ENCODE measurements at regions not wholly inside any gene's neighbourhood (a gene's known extent, or its start where the extent isn't known, plus 50 kb on each side); places are given as distances from the start of the nearest gene placed in this dataset.
A peak's percentile ranks its signal among the peaks of the same experiment; 100 is the strongest.

DNA sequence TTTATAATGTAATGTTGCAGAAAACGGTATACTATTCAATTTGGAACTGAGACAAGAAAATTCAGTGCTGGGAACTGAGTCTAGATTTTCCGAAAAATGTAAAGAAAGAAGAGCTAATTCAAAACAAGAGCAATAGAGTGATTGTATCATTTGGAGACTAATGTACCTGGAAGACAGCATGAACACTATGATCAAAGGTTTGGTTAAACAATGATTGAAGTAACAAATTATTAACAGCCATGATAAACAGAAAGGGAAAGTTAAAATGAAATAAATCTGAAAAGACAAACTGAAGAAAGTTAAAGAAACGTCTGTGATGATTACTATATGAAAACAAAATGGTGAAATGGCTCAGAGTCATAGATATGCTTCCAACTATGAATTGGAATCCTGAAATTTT lies 300.6 kb upstream of the MPDZ start:
- Histone ChIP-seq H2AFZ (ENCODE audit: low read length) (no peak overlapping the region), H3K27me3 (ENCODE audit: insufficient read depth, low read length) (no peaks in the 10 kb centered on the region), H3K79me2 (ENCODE audit: insufficient read depth, low read length) (no peaks in the 10 kb centered on the region), H3K27ac (ENCODE audit: low read depth, low read length) (no peak overlapping the region), H3K4me2 (ENCODE audit: insufficient read depth, low read length) (no peak overlapping the region), H4K20me1 (ENCODE audit: insufficient read depth, low read length) (no peaks in the 10 kb centered on the region), H3K36me3 (ENCODE audit: insufficient read depth, low read length) (no peaks in the 10 kb centered on the region), H3K4me3 (ENCODE audit: insufficient read depth, low read length) (no peak overlapping the region), H3K9me3 (ENCODE audit: low read depth, low read length) (no peaks in the 10 kb centered on the region), H3K4me1 (ENCODE audit: insufficient read depth, low read length) (no peaks in the 10 kb centered on the region)
- DNase-seq (ENCODE audit: insufficient read length, low spot score, missing footprints), result no peak
- TF ChIP-seq, protein P1, sequence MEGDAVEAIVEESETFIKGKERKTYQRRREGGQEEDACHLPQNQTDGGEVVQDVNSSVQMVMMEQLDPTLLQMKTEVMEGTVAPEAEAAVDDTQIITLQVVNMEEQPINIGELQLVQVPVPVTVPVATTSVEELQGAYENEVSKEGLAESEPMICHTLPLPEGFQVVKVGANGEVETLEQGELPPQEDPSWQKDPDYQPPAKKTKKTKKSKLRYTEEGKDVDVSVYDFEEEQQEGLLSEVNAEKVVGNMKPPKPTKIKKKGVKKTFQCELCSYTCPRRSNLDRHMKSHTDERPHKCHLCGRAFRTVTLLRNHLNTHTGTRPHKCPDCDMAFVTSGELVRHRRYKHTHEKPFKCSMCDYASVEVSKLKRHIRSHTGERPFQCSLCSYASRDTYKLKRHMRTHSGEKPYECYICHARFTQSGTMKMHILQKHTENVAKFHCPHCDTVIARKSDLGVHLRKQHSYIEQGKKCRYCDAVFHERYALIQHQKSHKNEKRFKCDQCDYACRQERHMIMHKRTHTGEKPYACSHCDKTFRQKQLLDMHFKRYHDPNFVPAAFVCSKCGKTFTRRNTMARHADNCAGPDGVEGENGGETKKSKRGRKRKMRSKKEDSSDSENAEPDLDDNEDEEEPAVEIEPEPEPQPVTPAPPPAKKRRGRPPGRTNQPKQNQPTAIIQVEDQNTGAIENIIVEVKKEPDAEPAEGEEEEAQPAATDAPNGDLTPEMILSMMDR (IDR thresholded peaks at IDR 0.05; ENCODE audit: extremely low read depth, low read depth, low read length), result no peak

GRCh38 chr9:13576101-13576500 lies 296.6 kb upstream of the MPDZ start:
- H3K79me2 ChIP-seq (ENCODE audit: insufficient read depth, low read length), result no peaks in the 10 kb centered on the region
- DNase-seq (ENCODE audit: insufficient read length, low spot score, missing footprints), result no peak
- TF ChIP-seq, protein P1 (IDR thresholded peaks at IDR 0.05; ENCODE audit: extremely low read depth, low read depth, low read length), result no peak
- H3K36me3 ChIP-seq (ENCODE audit: insufficient read depth, low read length), result no peaks in the 10 kb centered on the region
- no peak overlapping the region for H2AFZ ChIP-seq (ENCODE audit: low read length)
- no peaks in the 10 kb centered on the region for H3K27me3 ChIP-seq (ENCODE audit: insufficient read depth, low read length)
- no peak overlapping the region for H3K4me3 ChIP-seq (ENCODE audit: insufficient read depth, low read length)
- H4K20me1 ChIP-seq (ENCODE audit: insufficient read depth, low read length), result no peaks in the 10 kb centered on the region
- no peaks in the 10 kb centered on the region for H3K4me1 ChIP-seq (ENCODE audit: insufficient read depth, low read length)
- H3K27ac ChIP-seq (ENCODE audit: low read depth, low read length), result no peak overlapping the region
- no peak overlapping the region for H3K4me2 ChIP-seq (ENCODE audit: insufficient read depth, low read length)
- H3K9me3 ChIP-seq (ENCODE audit: low read depth, low read length), result no peaks in the 10 kb centered on the region

GRCh38 chr9:13575558-13575957 lies 296.1 kb upstream of the MPDZ start:
- DNase-seq (ENCODE audit: insufficient read length, low spot score, missing footprints), result no peak
- Histone ChIP-seq H3K9me3 (ENCODE audit: low read depth, low read length) (no peaks in the 10 kb centered on the region), H3K36me3 (ENCODE audit: insufficient read depth, low read length) (no peaks in the 10 kb centered on the region), H3K27ac (ENCODE audit: low read depth, low read length) (no peak overlapping the region), H4K20me1 (ENCODE audit: insufficient read depth, low read length) (no peaks in the 10 kb centered on the region), H2AFZ (ENCODE audit: low read length) (no peak overlapping the region), H3K27me3 (ENCODE audit: insufficient read depth, low read length) (no peaks in the 10 kb centered on the region), H3K4me2 (ENCODE audit: insufficient read depth, low read length) (no peak overlapping the region), H3K4me3 (ENCODE audit: insufficient read depth, low read length) (no peak overlapping the region), H3K4me1 (ENCODE audit: insufficient read depth, low read length) (no peaks in the 10 kb centered on the region), H3K79me2 (ENCODE audit: insufficient read depth, low read length) (no peaks in the 10 kb centered on the region)
- TF ChIP-seq, protein P1 (IDR thresholded peaks at IDR 0.05; ENCODE audit: extremely low read depth, low read depth, low read length), result no peak

DNA sequence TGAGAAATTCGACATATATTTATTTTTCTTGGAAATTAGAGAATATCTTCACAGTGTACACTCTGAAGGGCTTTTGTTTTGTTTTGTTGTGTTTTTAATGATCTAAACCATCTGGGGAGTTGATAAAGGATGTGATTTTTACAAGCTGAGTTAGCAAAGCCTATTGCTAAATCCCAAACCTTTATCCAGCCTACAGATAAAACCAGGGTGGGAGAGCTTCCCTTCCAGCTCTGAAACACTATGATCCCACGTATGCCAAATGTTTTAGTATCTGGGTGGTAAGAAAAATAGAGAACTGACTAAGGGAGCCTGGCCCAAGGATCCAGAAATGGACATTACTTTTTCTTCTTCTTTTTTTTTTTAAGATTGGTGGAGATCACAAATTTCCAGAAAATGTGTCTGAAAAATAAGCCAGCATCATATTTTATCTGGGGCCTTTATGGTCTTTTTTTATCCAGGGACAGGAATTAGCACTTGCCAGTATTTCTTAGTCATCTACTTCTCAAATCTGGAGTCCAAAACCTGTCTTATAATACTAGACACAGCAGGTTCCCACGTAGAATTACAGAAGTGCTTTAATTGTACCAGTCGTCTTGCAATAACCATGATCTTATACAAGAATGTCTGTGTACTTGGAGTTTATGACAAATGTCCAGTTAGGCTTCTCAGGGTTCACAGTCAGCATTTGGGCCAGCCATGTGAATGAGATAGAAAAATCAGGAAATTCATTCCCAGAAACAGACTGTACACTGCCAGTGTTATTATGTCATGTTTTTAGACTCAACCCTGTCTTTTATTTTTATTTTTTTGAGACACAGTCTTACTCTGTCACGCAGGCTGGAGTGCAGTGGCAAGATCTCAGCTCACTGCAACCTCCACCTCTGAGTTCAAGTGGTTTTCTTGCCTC lies 290.8 kb upstream of the MPDZ start:
- TF ChIP-seq, protein P1 (IDR thresholded peaks at IDR 0.05; ENCODE audit: extremely low read depth, low read depth, low read length), result no peak
- H4K20me1 ChIP-seq (ENCODE audit: insufficient read depth, low read length), result no peaks in the 10 kb centered on the region

More for the DNA sequence above, 290.8 kb upstream of the MPDZ start:
- Histone ChIP-seq H2AFZ (ENCODE audit: low read length) (no peak overlapping the region), H3K27ac (ENCODE audit: low read depth, low read length) (no peak overlapping the region), H3K27me3 (ENCODE audit: insufficient read depth, low read length) (no peaks in the 10 kb centered on the region), H3K9me3 (ENCODE audit: low read depth, low read length) (no peaks in the 10 kb centered on the region), H3K36me3 (ENCODE audit: insufficient read depth, low read length) (no peaks in the 10 kb centered on the region), H3K4me3 (ENCODE audit: insufficient read depth, low read length) (no peak overlapping the region), H3K4me1 (ENCODE audit: insufficient read depth, low read length) (peaks cover 14% of the 10 kb centered on the region), H3K4me2 (ENCODE audit: insufficient read depth, low read length) (no peak overlapping the region), H3K79me2 (ENCODE audit: insufficient read depth, low read length) (no peaks in the 10 kb centered on the region)
- peak; percentile 61 for DNase-seq (ENCODE audit: insufficient read length, low spot score, missing footprints)

Measured in osteoblast (primary cell).